ENCODE measurements at regions not wholly inside any gene's neighbourhood (a gene's known extent, or its start where the extent isn't known, plus 50 kb on each side); places are given as distances from the start of the nearest gene placed in this dataset.

- no peak for TF ChIP-seq POLR2AphosphoS5 (IDR thresholded peaks at IDR 0.05; ENCODE audit: insufficient read depth in 1 of 2, low read depth in 1 of 2)
- no peak for TF ChIP-seq CTCF (IDR thresholded peaks at IDR 0.05)
Observed at GRCh38 chr4:104263100-104263499, 231.6 kb downstream of the CXXC4 start.
